MM.1S (cell line): ENCODE measurements at regions not wholly inside any gene's neighbourhood (a gene's known extent, or its start where the extent isn't known, plus 50 kb on each side); places are given as distances from the start of the nearest gene placed in this dataset.

Experiments used
- DNase-seq: peaks from one replicate; pipeline ENCODE4 v3.0.0-alpha.2; 2015
- H2AFZ ChIP-seq: fragments of 300-600 bp; sonication (generic); 2 replicates; pipeline ENCODE4 v1.6.0; 2016; ENCODE audit warnings: antibody characterized with exemption, low read length
- H3F3A ChIP-seq: fragments of 300-600 bp; sonication (generic); 2 replicates; pipeline ENCODE4 v1.6.1; 2016; ENCODE audit warnings: mild to moderate bottlenecking, antibody characterized with exemption, low read length, moderate library complexity, mixed read lengths; ENCODE audit not compliant: insufficient read depth
- H3K27ac ChIP-seq: fragments of 300-600 bp; sonication (generic); 2 replicates; pipeline ENCODE4 v1.5.1; 2016; ENCODE audit warnings: mild to moderate bottlenecking, low read length
- H3K27me3 ChIP-seq: fragments of 300-600 bp; sonication (generic); replicated peaks from 2 replicates; pipeline ENCODE4 v1.6.0; 2016; ENCODE audit warnings: low read length; ENCODE audit not compliant: insufficient read depth
- H3K36me3 ChIP-seq: fragments of 300-600 bp; sonication (generic); replicated peaks from 2 replicates; pipeline ENCODE4 v1.6.1; 2016; ENCODE audit warnings: mild to moderate bottlenecking, low read length, mixed read lengths; ENCODE audit not compliant: insufficient read depth
- H3K4me1 ChIP-seq: fragments of 300-600 bp; sonication (generic); 2 replicates; pipeline ENCODE4 v1.6.1; 2016; ENCODE audit warnings: low read length, mixed read lengths
- H3K4me2 ChIP-seq: fragments of 300-600 bp; sonication (generic); 2 replicates; pipeline ENCODE4 v1.6.0; 2016; ENCODE audit warnings: low read depth, low read length
- H3K4me3 ChIP-seq: fragments of 300-600 bp; sonication (generic); 2 replicates; pipeline ENCODE4 v1.5.1; 2016; ENCODE audit warnings: low read length, mixed read lengths
- H3K79me2 ChIP-seq: fragments of 300-600 bp; sonication (generic); 2 replicates; pipeline ENCODE4 v1.6.1; 2016; ENCODE audit warnings: mixed run types, low read length, mixed read lengths
- H3K9ac ChIP-seq: fragments of 300-600 bp; sonication (generic); 2 replicates; pipeline ENCODE4 v1.6.1; 2016; ENCODE audit warnings: low read length, mixed read lengths
- H3K9me2 ChIP-seq: fragments of 300-600 bp; sonication (generic); replicated peaks from 2 replicates; pipeline ENCODE4 v1.6.1; 2016; ENCODE audit warnings: mild to moderate bottlenecking, low read length, mixed read lengths; ENCODE audit not compliant: insufficient read depth
- H3K9me3 ChIP-seq: fragments of 300-600 bp; sonication (generic); replicated peaks from 2 replicates; pipeline ENCODE4 v1.6.1; 2016; ENCODE audit warnings: mild to moderate bottlenecking, low read length, mixed read lengths; ENCODE audit not compliant: insufficient read depth
- H4K20me1 ChIP-seq: fragments of 300-600 bp; sonication (generic); 2 replicates; pipeline ENCODE4 v1.6.1; 2016; ENCODE audit warnings: mild to moderate bottlenecking, low read length, moderate library complexity, mixed read lengths; ENCODE audit not compliant: insufficient read depth
- EZH2 ChIP-seq: fragments of 300-600 bp; sonication (generic); optimal IDR thresholded peaks from 2 replicates; pipeline ENCODE3; 2017; ENCODE audit warnings: low read depth, mild to moderate bottlenecking, antibody characterized with exemption, low read length, mixed read lengths
- EZH2phosphoT487 ChIP-seq: fragments of 300-600 bp; sonication (generic); IDR thresholded peaks from 2 replicates; pipeline ENCODE4 v1.6.1; 2018; ENCODE audit warnings: antibody characterized with exemption, low read length
- TF ChIP-seq, protein P1 (sequence below): fragments of 300-600 bp; sonication (generic); IDR thresholded peaks from 2 replicates; pipeline ENCODE4 v1.5.1; 2016; ENCODE audit warnings: antibody characterized with exemption, low read length, mixed read lengths

DNA sequence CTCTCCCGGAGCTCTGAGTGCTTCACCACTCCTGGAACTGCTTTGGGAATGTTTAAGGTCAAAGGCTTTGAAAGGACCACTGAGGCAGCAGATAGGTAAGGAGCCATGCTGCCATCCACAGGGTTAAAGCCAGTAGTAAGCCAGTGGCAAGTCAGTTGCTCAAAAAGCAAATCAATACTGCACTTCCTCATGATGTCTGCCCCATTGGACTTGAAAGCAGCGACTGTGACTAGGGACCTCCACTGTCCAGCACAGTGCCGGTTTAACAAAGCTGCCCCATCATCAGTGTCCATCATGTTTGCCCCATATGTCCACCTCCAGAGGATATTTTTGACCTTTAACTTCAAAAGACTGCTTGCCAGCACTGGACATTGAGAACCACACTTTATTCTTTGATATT is 49.9 kb upstream of the FGF13 start:
- Histone ChIP-seq H3K9me3 (no peaks in the 10 kb centered on the region), H3K27ac (no peak overlapping the region), H4K20me1 (no peaks in the 10 kb centered on the region), H3K36me3 (no peaks in the 10 kb centered on the region), H3K4me2 (no peak overlapping the region), H2AFZ (no peak overlapping the region), H3K4me1 (no peaks in the 10 kb centered on the region), H3K79me2 (no peaks in the 10 kb centered on the region), H3K9ac (no peak overlapping the region), H3K4me3 (no peak overlapping the region), H3K9me2 (no peaks in the 10 kb centered on the region), H3K27me3 (no peaks in the 10 kb centered on the region), H3F3A (no peaks in the 10 kb centered on the region)
- no peak for DNase-seq
- TF ChIP-seq, protein P1, sequence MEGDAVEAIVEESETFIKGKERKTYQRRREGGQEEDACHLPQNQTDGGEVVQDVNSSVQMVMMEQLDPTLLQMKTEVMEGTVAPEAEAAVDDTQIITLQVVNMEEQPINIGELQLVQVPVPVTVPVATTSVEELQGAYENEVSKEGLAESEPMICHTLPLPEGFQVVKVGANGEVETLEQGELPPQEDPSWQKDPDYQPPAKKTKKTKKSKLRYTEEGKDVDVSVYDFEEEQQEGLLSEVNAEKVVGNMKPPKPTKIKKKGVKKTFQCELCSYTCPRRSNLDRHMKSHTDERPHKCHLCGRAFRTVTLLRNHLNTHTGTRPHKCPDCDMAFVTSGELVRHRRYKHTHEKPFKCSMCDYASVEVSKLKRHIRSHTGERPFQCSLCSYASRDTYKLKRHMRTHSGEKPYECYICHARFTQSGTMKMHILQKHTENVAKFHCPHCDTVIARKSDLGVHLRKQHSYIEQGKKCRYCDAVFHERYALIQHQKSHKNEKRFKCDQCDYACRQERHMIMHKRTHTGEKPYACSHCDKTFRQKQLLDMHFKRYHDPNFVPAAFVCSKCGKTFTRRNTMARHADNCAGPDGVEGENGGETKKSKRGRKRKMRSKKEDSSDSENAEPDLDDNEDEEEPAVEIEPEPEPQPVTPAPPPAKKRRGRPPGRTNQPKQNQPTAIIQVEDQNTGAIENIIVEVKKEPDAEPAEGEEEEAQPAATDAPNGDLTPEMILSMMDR, result no peak
- TF ChIP-seq EZH2phosphoT487 (no peak), EZH2 (no peak)
